K562 (cell line): ENCODE measurements at regions not wholly inside any gene's neighbourhood (a gene's known extent, or its start where the extent isn't known, plus 50 kb on each side); places are given as distances from the start of the nearest gene placed in this dataset.
"Not testable (repeated sequence)": the region's sequence is repeated elsewhere in the genome, so short reads cannot be mapped to it uniquely, and the experiment has no call there.

Source experiments
- ELF4 ChIP-seq: fragments of 450-650 bp; formaldehyde crosslinking; IDR thresholded peaks from 2 replicates; pipeline ENCODE4 v1.4.0; 2022; ENCODE audit warnings: missing genetic modification characterization
- PHF8 ChIP-seq: fragments of 200-600 bp; sonication (generic); IDR thresholded peaks from 2 replicates; pipeline ENCODE4 v1.6.1; 2012; ENCODE audit warnings: mixed run types, mild to moderate bottlenecking, inconsistent platforms, low read length, moderate library complexity, borderline replicate concordance
- POLR2AphosphoS5 ChIP-seq: IDR thresholded peaks from 2 replicates; pipeline ENCODE4 v1.6.1; 2011; ENCODE audit warnings: mild to moderate bottlenecking, low read depth, low read length, moderate library complexity; ENCODE audit not compliant: control insufficient read depth, insufficient read depth
- SP2 ChIP-seq: IDR thresholded peaks from 2 replicates; pipeline ENCODE4 v1.6.1; 2011; ENCODE audit warnings: mild to moderate bottlenecking, low read depth, low read length, moderate library complexity; ENCODE audit not compliant: poor library complexity, severe bottlenecking; ENCODE audit errors: extremely low read depth
- TCF7L2 ChIP-seq: fragments of 150-350 bp; IDR thresholded peaks from 2 replicates; pipeline ENCODE4 v1.6.1; 2016; ENCODE audit warnings: low read depth, mild to moderate bottlenecking, low read length, moderate library complexity
- TEAD2 ChIP-seq: fragments of 450-650 bp; IDR thresholded peaks from 2 replicates; pipeline ENCODE4 v1.6.1; 2016; ENCODE audit warnings: missing genetic modification characterization, control low read depth, missing compliant biosample characterization
- U2AF2 ChIP-seq: fragments of 200-400 bp; formaldehyde crosslinking; optimal IDR thresholded peaks from 2 replicates; pipeline ENCODE3; 2017; ENCODE audit warnings: low read depth, mild to moderate bottlenecking, low read length
- ZEB2 ChIP-seq: fragments of 450-650 bp; IDR thresholded peaks from 2 replicates; pipeline ENCODE4 v1.6.1; 2016
- TF ChIP-seq, protein P1 (sequence below): sonication (generic); formaldehyde crosslinking; IDR thresholded peaks from 2 replicates; pipeline ENCODE4 v1.9.0; 2022; ENCODE audit warnings: mild to moderate bottlenecking, missing genetic modification reagents
- TF ChIP-seq, protein P2 (sequence below): fragments of 450-650 bp; formaldehyde crosslinking; IDR thresholded peaks from 2 replicates; pipeline ENCODE4 v1.4.0; 2022; ENCODE audit warnings: missing genetic modification characterization

DNA sequence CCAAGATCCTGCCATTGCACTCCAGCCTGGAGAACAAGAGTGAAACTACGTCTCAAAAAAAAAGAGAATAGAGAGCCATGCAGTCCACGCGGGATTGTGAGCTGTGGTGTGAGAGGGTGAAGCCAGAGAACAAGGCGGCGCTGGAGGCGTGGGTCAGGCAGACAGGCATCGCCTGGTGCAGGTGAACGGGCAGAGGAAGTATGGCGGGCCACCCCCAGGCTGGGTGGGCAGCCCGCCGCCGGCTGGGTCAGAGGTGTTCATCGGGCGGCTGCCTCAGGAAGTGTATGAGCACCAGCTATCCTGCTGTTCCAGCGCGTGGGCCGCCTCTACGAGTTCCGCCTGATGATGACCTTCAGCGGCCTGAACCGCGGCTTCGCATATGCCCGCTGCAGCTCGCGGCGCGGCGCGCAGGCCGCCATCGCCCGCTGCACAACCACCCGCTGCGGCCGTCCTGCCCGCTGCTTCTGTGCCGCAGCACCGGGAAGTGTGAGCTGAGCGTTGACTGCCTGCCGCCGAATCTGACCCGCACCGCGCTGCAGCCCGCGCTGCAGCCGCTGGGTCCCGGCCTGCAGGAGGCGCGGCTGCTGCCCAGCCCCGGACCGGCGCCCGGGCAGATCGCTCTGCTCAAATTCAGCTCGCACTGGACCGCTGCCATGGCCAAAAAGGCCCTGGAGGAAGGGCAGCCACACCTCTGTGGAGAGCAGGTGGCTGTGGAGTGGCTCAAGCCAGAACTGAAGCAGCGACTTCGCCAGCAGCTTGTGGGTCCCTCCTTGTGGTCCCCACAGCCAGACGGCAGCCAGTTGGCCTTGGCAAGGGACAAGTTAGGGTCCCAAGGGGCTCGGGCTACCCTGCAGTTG lies 95.5 kb upstream of the PLEKHM1 start:
- not testable (repeated sequence) for TF ChIP-seq TEAD2 (tag); ZEB2; SP2; POLR2AphosphoS5; PHF8; ELF4 (CRISPR knock-in tag); TCF7L2; U2AF2
- TF ChIP-seq, protein P1, sequence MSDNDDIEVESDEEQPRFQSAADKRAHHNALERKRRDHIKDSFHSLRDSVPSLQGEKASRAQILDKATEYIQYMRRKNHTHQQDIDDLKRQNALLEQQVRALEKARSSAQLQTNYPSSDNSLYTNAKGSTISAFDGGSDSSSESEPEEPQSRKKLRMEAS (CRISPR knock-in tag), result peak; percentile 48
- TF ChIP-seq, protein P2, sequence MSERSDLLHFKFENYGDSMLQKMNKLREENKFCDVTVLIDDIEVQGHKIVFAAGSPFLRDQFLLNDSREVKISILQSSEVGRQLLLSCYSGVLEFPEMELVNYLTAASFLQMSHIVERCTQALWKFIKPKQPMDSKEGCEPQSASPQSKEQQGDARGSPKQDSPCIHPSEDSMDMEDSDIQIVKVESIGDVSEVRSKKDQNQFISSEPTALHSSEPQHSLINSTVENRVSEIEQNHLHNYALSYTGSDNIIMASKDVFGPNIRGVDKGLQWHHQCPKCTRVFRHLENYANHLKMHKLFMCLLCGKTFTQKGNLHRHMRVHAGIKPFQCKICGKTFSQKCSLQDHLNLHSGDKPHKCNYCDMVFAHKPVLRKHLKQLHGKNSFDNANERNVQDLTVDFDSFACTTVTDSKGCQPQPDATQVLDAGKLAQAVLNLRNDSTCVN, result not testable (repeated sequence)
